H9 (cell line): ENCODE measurements at regions not wholly inside any gene's neighbourhood (a gene's known extent, or its start where the extent isn't known, plus 50 kb on each side); places are given as distances from the start of the nearest gene placed in this dataset.

Experiments
- DNase-seq: peaks from one replicate; pipeline ENCODE4 v3.0.0-alpha.2; 2017
- H2AFZ ChIP-seq: one replicate; pipeline ENCODE4 v1.6.1; 2013; ENCODE audit warnings: mild to moderate bottlenecking, low read length, control low read depth, moderate library complexity
- H2AK5ac ChIP-seq: 2 replicates; pipeline ENCODE4 v1.6.1; 2013; ENCODE audit warnings: low read length, control low read depth, mixed read lengths; ENCODE audit not compliant: insufficient read length
- H2BK120ac ChIP-seq: one replicate; pipeline ENCODE4 v1.6.1; 2013; ENCODE audit warnings: low read depth, mild to moderate bottlenecking, low read length, control low read depth, inconsistent platforms; ENCODE audit not compliant: poor library complexity, severe bottlenecking
- H2BK12ac ChIP-seq: 2 replicates; pipeline ENCODE4 v1.6.1; 2013; ENCODE audit warnings: low read length, control low read depth, mixed read lengths, low read depth; ENCODE audit not compliant: insufficient read length
- H2BK15ac ChIP-seq: 2 replicates; pipeline ENCODE4 v1.6.1; 2013; ENCODE audit warnings: low read depth, low read length, control low read depth
- H2BK20ac ChIP-seq: one replicate; pipeline ENCODE4 v1.6.1; 2013; ENCODE audit warnings: low read depth, mild to moderate bottlenecking, low read length, control low read depth, inconsistent platforms; ENCODE audit not compliant: poor library complexity, severe bottlenecking
- H2BK5ac ChIP-seq: 2 replicates; pipeline ENCODE4 v1.6.1; 2013; ENCODE audit warnings: low read length, control low read depth, mixed read lengths; ENCODE audit not compliant: insufficient read length
- H3K14ac ChIP-seq: 2 replicates; pipeline ENCODE4 v1.6.1; 2013; ENCODE audit warnings: low read length, control low read depth; ENCODE audit not compliant: insufficient read depth
- H3K18ac ChIP-seq: 2 replicates; pipeline ENCODE4 v1.6.1; 2013; ENCODE audit warnings: low read depth, mild to moderate bottlenecking, mixed read lengths, low read length, control low read depth; ENCODE audit not compliant: insufficient read length
- H3K23ac ChIP-seq: 2 replicates; pipeline ENCODE4 v1.6.1; 2013; ENCODE audit warnings: low read length, control low read depth, mixed read lengths, low read depth; ENCODE audit not compliant: insufficient read length
- H3K23me2 ChIP-seq: 2 replicates; pipeline ENCODE4 v1.6.1; 2013; ENCODE audit warnings: low read depth, mild to moderate bottlenecking, mixed read lengths, low read length, control low read depth; ENCODE audit not compliant: insufficient read length, poor library complexity, severe bottlenecking
- H3K27ac ChIP-seq: 2 replicates; pipeline ENCODE4 v1.5.1; 2013; ENCODE audit warnings: low read length, control low read depth, mixed read lengths, low read depth; ENCODE audit not compliant: insufficient read length
- H3K27me3 ChIP-seq: 2 replicates; pipeline ENCODE4 v1.6.1; 2013; ENCODE audit warnings: low read length, control low read depth, inconsistent platforms; ENCODE audit not compliant: insufficient read depth
- H3K4ac ChIP-seq: 2 replicates; pipeline ENCODE4 v1.6.1; 2013; ENCODE audit warnings: low read depth, mild to moderate bottlenecking, control low read depth, inconsistent platforms, low read length, moderate library complexity
- H3K4me1 ChIP-seq: 2 replicates; pipeline ENCODE4 v1.6.1; 2013; ENCODE audit warnings: low read length, control low read depth, inconsistent platforms; ENCODE audit not compliant: insufficient read depth
- H3K4me2 ChIP-seq: 2 replicates; pipeline ENCODE4 v1.6.1; 2013; ENCODE audit warnings: low read length, control low read depth, mixed read lengths; ENCODE audit not compliant: insufficient read length, insufficient read depth
- H3K56ac ChIP-seq: 2 replicates; pipeline ENCODE4 v1.6.1; 2013; ENCODE audit warnings: low read depth, mild to moderate bottlenecking, mixed read lengths, low read length, control low read depth; ENCODE audit not compliant: insufficient read length
- H3K79me1 ChIP-seq: 2 replicates; pipeline ENCODE4 v1.6.1; 2013; ENCODE audit warnings: low read depth, mild to moderate bottlenecking, moderate library complexity, low read length, control low read depth, inconsistent platforms; ENCODE audit not compliant: insufficient read depth, poor library complexity, severe bottlenecking
- H3K79me2 ChIP-seq: 2 replicates; pipeline ENCODE4 v1.6.1; 2013; ENCODE audit warnings: low read length, control low read depth, inconsistent platforms; ENCODE audit not compliant: insufficient read depth
- H3K9ac ChIP-seq: 2 replicates; pipeline ENCODE4 v1.6.1; 2013; ENCODE audit warnings: low read length, control low read depth, mixed read lengths; ENCODE audit not compliant: insufficient read length; ENCODE audit errors: extremely low read depth
- H3K9me3 ChIP-seq: one replicate; pipeline ENCODE4 v1.6.1; 2013; ENCODE audit warnings: low read depth, low read length, inconsistent platforms; ENCODE audit not compliant: control insufficient read depth
- H3T11ph ChIP-seq: one replicate; pipeline ENCODE4 v1.6.1; 2013; ENCODE audit warnings: mild to moderate bottlenecking, low read length, control low read depth, inconsistent platforms
- H4K20me1 ChIP-seq: one replicate; pipeline ENCODE4 v1.6.1; 2013; ENCODE audit not compliant: control insufficient read depth, insufficient read length, insufficient read depth
- H4K5ac ChIP-seq: 2 replicates; pipeline ENCODE4 v1.6.1; 2013; ENCODE audit warnings: low read depth, mild to moderate bottlenecking, mixed read lengths, low read length, control low read depth; ENCODE audit not compliant: insufficient read length
- H4K8ac ChIP-seq: replicated peaks from 2 replicates; pipeline ENCODE4 v1.6.1; 2013; ENCODE audit warnings: low read length, control low read depth, mixed read lengths, low read depth; ENCODE audit not compliant: insufficient read length
- H4K91ac ChIP-seq: 2 replicates; pipeline ENCODE4 v1.6.1; 2013; ENCODE audit warnings: low read depth, mild to moderate bottlenecking, moderate library complexity, mixed read lengths, low read length, control low read depth; ENCODE audit not compliant: insufficient read length
- H3K27ac Mint-ChIP-seq, 3 experiments: 2 replicates in 2 of 3; 3 replicates in 1 of 3; pipeline ENCODE4 v1.8.0; 2020 to 2021; ENCODE audit warnings: mixed read lengths in 3 of 3, mild to moderate bottlenecking in 1 of 3, moderate library complexity in 1 of 3
- H3K27me3 Mint-ChIP-seq: 2 replicates; pipeline ENCODE4 v1.8.0; 2021; ENCODE audit warnings: low read depth, mild to moderate bottlenecking, moderate library complexity, mixed read lengths
- H3K36me3 Mint-ChIP-seq, 3 experiments: 2 replicates in 2 of 3; 3 replicates in 1 of 3; pipeline ENCODE4 v1.8.0; 2020 to 2021; ENCODE audit warnings: low read depth in 3 of 3, mixed read lengths in 3 of 3; ENCODE audit not compliant: insufficient read depth in 1 of 3
- H3K4me1 Mint-ChIP-seq, 2 experiments: 2 replicates each; pipeline ENCODE4 v1.8.0; 2020; ENCODE audit warnings: mixed read lengths in 2 of 2
- H3K4me3 Mint-ChIP-seq, 2 experiments: 2 replicates in 1 of 2; 3 replicates in 1 of 2; pipeline ENCODE4 v1.8.0; 2020 to 2021; ENCODE audit warnings: mild to moderate bottlenecking in 2 of 2, mixed read lengths in 2 of 2, moderate library complexity in 1 of 2
- H3K9me3 Mint-ChIP-seq, 2 experiments: 2 replicates in 1 of 2; 3 replicates in 1 of 2; pipeline ENCODE4 v1.8.0; 2020; ENCODE audit warnings: mild to moderate bottlenecking in 2 of 2, mixed read lengths in 2 of 2, moderate library complexity in 1 of 2
- CTCF ChIP-seq: fragments of 200-600 bp; sonication (generic); conservative IDR thresholded peaks from 3 replicates; pipeline ENCODE4 v1.8.0; 2021; ENCODE audit warnings: antibody characterized with exemption, mild to moderate bottlenecking
- WGBS: extraction: QIAGEN DNeasy Blood & Tissue Kit; methylation state at CpG from one replicate; pipeline ENCODE4 v1.1.7; 2013; ENCODE audit warnings: missing lambda C conversion rate, low lambda C conversion rate, mixed read lengths; ENCODE audit not compliant: insufficient read length; ENCODE audit errors: extremely low coverage; 5-methylcytosine and 5-hydroxymethylcytosine counted together

DNA sequence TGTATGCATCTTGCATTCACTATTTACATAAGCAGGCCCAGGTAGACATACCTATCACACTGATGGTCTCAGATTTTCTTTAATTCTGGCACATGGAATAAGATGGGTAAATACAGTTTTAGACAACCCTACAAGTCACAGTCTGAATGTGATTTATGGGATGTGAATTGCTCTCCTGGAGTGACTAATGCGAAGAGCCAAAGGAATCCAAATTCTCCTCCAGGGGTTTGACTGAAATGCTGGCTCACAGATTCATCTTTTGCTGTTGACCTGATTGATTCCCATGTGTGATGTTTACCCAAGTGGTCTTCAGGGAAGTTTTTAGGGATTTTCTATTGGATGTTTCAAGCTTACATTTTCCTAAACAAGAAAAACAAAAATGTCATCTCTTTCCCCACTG, 277.9 kb upstream of the MON1B start:
- Mint-ChIP-seq H3K4me3 (no peak overlapping the region), H3K27me3 (no peaks in the 10 kb centered on the region; the same call in 1 of the 2 replicates), H3K36me3 (no peaks in the 10 kb centered on the region), H3K27ac (no peak overlapping the region), H3K4me1 (no peaks in the 10 kb centered on the region), H3K9me3 (no peaks in the 10 kb centered on the region)
- Histone ChIP-seq H3K56ac (no peak overlapping the region), H2BK120ac (no peak overlapping the region), H3K23ac (no peak overlapping the region), H3K18ac (no peak overlapping the region), H3K27me3 (no peaks in the 10 kb centered on the region), H4K8ac (no peak overlapping the region), H4K5ac (no peak overlapping the region), H3K14ac (no peak overlapping the region), H3K9me3 (no peaks in the 10 kb centered on the region), H3K23me2 (no peaks in the 10 kb centered on the region), H3K79me1 (no peaks in the 10 kb centered on the region), H3K4me1 (no peaks in the 10 kb centered on the region), H3K27ac (no peak overlapping the region), H4K91ac (no peak overlapping the region), H2AK5ac (no peak overlapping the region), H3K9ac (no peak overlapping the region), H2BK15ac (no peak overlapping the region), H2BK20ac (no peak overlapping the region), H3K4me2 (no peak overlapping the region), H3T11ph (no peak overlapping the region), H4K20me1 (no peaks in the 10 kb centered on the region), H3K79me2 (no peaks in the 10 kb centered on the region), H3K4ac (no peak overlapping the region), H2BK5ac (no peak overlapping the region), H2AFZ (no peak overlapping the region), H2BK12ac (no peak overlapping the region)
- no peak for TF ChIP-seq CTCF
- no peak for DNase-seq
- WGBS, result no CpG with 5 or more reads among the region's 1 CpG
